CD1c-positive myeloid dendritic cell (primary cell): ENCODE measurements at regions not wholly inside any gene's neighbourhood (a gene's known extent, or its start where the extent isn't known, plus 50 kb on each side); places are given as distances from the start of the nearest gene placed in this dataset.

Source experiments
- DNase-seq: peaks from one replicate; pipeline ENCODE4 v3.0.0-alpha.2; 2016; ENCODE audit errors: extremely low spot score

DNA sequence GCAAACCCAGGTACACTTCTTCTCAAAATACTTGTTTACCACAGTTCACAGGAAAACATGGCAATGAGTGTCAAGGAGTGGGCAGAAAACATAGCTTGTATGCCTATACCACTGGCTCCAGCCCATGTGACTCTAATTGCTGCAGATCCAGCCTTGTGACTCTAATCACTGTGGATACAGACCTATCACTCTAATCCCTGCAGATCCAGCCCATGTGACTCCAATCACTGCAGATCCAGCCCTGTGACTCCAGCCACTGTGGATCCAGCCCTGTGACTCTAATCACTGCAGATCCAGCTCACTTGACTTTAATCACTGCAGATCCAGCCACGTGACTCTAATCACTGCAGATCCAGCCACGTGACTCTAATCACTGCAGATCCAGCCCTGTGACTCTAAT, 366.3 kb upstream of the IRX4 start:
- no peak for DNase-seq

DNA sequence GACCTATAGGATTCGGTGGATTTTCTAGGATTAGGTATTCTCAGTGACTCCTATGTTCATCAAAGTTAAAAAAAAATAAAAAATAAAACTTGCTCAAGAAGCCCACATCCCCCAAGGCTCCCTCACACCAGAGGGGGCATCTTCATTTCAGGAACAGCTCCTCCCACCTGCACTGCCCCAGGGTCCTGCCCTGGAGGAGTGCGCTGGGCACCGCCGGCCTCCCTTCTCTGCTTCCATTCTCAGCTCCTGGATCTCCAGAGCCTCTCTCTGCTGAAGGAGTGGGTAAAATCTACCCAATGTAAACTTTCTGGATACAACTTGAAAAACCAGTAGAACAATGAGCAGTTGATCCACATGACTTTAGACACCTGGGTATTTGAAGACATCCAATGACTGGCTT, 359.8 kb upstream of the IRX4 start:
- no peak for DNase-seq

DNA sequence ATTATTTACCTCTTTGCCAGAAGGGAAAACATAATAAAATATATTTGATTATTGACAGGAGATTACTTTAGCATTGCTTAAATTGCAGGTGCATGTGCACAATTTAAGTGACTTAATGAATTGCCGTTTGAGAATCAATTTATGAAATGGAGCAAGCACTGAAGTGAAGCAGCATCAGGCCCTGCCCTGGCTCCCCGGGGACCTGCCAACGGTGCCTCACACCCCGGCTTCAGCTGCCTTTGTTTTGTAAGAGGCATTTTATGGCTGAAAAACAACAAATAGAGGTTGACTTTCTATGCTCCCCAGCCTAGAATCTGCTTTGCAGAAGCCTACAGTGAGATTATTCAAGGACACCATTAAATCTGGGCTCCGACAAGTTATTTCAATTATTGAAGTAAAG, 359.1 kb upstream of the IRX4 start:
- DNase-seq, result no peak

DNA sequence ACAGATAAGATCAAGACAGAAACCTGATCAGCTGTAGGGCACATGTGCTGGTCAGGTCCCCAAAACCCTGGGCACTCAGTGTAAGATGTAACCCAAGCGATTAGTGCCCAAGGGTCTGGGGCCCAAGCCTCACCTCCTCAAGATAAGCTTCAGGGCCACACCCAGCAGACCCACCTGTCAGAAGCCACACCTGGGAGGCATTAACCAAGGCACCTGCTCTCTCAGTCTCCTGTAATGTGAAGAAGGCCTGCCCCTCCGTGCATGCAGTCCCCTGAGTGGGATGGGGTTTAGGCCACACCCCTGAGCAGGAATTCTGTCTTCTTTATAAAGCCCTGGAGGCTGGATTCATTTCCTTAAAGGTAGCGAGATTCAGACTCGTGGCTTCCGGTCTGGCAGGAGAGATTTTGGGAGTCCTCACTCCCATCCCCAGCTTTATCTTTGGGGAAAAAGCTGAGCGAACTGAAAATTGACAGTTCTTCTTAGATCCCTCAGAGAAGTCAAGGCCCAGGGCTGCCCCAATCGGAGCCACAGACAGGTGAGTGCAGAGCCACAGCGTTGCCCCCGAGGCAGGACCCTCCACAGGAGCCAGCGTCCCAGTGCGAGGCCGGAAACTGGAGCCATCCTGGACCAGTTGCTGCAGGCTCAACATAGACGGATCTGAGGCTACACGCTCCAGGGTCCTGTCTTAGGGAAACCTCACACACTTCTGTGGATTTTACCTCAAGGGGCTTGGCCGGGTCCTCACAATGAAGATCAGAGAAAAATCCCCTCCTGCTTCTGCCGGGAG, 357.6 kb upstream of the IRX4 start:
- DNase-seq, result no peak

DNA sequence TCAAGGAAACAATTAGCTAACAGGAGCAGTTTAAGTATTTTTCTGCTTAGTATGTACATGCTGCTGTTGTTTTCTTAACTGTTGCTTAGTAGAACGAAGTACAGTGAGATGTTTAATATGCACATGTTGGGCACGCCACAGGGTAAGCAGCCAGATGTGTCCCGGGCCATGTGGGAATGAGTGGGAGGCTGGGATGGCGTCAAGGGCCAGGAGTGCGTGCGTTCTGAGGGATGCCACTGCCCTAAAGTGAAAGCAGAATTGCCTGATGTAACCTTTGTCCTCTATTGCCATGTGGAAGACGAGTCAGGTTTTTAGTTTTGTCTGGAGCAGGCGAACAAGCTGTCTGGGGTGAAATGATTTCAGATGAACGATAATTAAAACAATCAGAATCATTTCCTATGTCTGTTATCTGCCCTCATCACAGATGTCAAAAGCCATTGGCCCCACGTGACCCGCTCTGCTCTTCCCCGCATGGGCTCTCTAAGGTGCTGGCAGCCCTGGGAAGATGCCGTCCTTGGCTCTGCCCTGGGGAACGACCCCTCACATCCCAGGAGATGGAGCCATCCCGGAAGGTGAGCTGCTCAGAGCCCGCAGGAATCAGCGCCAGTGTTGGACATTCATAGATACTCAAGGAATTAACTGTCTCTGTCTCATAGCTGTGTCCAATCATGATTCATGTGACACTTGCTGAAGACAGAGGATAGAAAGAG, 356.6 kb upstream of the IRX4 start:
- DNase-seq, result no peak

DNA sequence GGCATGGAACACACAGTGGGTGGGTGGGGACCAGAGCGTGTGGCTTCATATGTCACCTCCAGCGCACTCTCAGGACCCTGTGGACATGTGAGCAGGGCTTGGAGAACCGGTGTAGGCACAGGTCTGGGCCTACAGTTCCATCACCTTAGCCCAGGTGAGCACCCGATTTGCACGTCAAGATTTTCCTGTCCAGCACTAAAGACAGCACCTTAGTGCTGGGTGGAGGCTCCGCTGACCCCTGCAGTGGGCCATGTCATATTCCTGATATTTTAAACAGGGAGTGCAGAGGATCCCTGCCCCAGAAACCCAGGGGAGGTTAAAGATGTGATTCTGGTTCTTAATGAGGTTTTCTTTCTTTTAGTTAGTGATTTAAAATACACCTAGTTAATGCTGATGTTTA, 356.0 kb upstream of the IRX4 start:
- DNase-seq, result no peak

DNA sequence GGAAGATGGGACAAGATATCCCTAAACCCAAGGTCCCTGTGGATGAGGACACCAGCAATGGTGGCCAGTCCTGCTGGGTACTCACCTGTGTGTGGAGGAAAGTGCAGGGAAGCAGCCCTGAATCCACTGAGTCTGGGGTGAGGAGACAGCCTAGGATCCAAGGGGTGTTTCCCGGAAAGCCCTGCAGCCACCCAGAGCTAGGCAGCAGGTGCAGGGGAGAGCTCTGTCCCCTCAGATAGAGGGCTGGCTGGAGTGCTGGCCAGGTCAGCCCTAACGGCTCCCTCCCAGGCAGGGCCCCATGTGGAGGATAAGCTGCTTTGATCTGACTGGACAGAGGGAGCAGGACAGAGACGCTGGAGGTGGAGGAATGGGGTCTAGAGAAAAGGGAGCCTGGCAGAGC, 344.7 kb upstream of the IRX4 start:
- no peak for DNase-seq

DNA sequence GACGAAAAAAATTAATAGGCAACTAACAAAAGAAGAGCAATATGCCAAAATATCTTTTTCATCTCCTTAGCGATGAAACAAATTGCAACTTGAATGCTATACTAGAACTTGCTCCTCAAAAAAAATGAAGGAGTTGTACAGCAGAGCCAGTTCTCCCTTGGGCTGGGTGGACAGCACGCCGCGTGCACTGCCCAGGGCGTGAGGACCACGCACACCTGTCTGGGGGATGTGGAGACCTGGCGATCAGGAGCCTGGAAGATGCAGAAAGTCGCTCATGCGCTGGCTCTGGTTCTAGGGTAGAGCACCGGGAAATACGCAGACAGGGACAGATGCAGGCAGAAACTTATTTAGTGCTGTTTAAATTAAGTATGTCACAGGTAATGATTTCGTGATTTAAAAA, 342.0 kb upstream of the IRX4 start:
- no peak for DNase-seq

DNA sequence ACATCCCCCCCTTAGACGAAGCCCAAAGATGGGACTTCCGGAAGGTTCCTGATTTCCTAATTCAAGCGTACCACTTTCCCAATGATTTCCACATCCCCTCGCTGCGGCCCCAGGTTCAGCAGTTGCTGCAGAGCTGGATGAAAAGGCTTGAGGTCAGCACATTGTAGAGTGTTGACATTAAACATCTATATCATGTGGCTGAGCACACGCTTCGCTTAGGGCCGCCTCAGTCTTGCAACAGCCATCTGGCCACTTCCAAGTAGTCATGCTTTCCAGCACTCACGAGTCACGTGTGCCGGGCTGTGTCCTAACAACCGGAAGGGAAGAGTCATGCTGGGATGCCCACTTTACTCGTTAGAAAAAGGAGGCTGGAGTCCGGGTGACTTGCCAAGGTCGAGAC, 340.6 kb upstream of the IRX4 start:
- DNase-seq, result no peak

DNA sequence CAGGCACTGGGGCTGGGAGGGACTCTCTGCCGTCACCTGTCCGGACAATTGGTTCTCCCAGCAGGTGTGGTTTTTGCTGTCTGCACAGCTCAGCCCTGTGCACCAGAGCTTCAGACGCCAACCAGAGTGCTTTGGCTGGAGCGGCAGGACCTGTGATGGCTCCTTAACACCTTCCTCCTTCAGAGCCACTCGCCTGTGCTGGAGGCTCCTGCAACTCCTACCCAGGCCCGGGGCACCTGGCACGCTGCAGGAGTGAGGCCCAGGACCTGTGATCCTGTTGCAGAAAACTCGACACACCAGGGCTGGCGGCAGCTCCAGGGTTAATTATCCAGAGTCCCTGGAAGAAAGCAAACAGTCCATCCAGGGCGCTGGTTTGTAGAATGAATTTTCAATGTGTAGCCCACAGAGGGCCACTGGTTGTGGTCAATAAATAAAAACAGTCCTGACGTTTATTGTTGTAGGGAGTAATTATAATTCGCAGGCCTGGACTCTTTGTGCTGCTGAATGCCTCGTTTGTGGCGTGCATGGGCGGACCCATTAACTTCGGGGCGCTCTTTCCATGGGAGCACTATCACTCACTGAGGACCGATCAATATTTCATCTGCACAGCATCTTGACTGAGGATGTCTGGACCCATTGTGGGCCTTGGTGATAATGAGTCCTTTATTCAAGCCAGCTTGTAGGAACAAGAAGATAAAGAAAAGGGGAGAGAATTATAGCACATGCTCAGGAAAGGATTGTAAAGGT, 339.7 kb upstream of the IRX4 start:
- no peak for DNase-seq

DNA sequence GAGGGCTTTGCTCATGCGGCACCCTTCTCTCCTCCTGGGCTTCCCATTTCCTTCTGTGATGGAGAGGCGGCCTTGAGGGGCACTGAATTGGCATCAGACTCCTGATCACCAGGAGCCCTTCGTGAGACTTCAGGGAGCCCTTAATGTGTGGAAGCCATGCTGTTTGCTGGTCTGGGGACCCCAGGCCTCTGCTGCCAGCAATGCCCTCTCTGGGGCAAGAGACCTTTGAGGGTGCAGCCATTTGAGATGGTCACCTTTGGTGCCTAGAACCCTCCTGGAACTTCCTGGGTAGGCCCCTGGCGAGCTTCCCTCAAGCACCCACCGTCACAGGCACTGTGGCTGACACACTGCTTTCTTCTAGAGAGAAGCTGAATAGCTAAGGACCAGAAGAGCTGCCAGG, 338.7 kb upstream of the IRX4 start:
- DNase-seq, result no peak

DNA sequence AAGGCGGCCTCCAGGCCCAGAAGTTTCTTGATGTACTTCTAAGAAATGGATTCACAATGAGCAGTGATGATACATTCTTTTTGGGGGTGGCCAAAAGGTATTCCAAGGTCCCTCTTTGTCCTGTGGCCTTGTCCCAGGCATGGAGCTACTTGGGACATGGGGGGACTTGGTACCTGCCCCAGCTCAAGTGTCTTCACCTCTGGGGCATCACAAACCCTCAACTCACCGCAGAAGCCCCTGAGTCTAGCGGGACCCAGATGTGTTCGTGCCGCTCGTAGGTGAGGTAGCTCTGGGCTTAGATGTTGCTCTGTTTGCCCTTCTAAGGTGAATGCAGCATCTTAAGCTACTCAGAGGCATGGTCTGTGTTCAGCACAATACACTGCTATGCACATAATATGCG, 338.0 kb upstream of the IRX4 start:
- no peak for DNase-seq

DNA sequence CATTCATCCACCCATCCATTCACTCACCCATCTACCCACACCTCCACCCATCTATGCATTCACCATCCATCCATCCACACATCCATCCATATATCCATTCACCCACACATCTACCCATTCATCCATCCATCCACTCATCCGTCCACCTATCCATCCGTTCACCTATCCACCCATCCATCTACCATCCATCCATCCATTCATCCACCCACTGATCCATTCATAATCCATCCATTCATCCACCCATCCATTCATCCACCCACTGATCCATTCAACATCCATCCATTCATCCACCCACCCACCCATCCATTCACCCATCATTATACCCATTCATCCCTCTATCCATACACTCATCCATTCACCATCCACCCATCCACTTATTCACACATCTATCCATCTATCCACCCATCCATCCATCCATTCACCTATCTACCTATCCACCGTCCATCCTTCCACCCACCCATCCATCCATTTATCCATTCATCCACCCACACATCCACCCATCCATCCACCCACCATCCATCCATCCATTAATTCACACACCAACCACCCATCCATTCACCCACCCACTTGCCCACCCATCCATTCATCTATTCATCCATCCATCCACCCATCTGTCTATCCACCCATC, 336.5 kb upstream of the IRX4 start:
- DNase-seq, result no peak

DNA sequence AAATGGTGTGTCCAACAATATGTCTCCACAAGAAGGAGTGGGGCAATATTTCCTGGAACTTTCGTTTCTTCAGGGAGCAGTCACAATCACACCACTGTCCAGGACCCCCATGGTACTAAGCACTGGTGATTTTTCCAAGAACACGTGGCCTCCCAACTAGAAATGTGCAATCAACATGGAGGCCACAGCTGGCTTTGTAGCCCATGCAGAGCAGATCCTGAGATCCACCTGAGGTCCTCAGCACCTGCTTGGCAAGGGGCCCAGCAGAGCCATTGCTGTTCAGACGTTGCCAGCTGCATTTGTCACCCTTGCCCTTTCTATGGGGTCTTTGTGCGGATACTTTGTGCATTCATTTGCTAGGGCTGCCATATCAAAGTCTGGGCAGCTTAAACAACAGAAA, 334.5 kb upstream of the IRX4 start:
- DNase-seq, result no peak

DNA sequence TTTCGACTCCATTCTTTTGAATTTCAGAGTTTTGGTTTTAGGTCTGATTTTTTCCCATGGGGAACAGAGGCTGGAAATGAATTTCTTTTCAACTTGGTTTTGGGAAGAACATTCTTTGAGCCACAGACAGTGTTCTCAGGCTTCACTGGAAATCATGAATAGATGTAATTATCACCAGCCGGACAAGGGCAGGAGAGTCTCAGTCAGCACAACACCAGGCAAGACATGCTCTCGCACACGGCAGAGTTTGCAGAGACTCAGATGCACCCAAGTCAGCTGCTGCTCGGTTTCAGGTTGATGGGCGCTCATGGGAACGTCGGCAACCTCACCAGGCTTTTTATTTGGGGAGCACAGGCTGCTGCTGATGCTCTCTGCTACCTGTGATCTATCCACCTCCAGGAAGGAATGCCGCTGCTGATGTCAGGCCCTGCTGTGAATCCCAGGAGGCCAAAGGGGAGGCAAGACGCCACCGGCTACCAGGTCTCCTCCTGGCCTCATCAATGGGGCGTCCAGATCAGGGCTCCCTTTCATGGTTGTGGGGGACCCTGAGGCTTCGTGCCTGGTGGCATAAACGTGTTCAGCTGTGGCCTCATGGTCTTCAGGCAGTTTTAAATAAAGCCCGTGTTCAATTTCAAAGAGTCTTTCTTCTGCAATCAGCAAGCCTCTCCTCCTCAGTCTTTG, 332.3 kb upstream of the IRX4 start:
- no peak for DNase-seq

DNA sequence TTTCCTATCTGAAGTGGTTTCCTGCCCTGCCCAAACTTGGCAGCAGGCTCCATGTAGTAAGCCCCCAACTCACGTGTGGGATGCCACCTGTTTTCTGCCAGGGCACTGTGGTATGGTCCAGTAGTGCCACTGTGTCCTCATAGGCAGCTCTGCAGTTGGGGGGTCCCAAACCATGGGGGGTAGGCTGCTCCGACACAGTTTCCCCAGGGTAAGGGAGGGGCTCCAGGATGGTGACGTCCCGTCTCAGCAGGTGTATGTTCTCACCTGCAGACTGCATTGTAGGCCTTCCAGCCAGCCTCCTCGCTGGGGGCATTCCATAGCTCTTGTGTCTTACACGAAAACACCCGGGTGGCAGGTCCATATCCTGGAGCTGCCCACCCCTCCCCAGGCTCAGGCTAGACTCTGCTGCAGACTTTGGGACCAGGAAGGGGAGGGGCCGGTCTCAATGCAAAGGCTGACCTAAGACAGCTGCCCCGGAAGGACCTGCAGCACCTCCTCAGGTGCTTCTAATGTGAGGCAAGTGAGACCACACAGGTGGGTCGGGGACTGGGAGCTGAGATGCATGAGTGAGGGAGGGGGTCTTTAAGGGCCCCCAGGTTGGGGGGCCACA, 330.5 kb upstream of the IRX4 start:
- DNase-seq, result no peak

DNA sequence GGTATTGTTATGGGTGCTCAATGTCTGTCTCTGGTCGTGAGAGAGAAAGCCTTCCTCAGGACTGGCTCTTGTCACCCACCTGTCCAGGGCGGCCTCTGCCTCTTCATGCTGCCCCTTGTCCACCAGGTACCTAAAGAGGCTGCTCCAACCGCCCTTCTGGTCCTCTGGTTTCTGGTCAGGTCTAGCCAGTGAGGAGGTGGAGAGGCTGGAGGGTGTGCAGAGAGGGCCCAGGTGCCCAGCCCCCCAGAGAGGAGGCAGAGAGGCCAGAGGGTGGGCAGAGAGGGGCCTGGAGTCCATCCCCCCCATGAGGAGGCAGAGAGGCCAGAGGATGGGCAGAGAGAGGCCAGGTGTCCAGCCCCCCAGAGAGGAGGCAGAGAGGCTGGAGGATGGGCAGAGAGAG, 329.8 kb upstream of the IRX4 start:
- DNase-seq, result no peak

DNA sequence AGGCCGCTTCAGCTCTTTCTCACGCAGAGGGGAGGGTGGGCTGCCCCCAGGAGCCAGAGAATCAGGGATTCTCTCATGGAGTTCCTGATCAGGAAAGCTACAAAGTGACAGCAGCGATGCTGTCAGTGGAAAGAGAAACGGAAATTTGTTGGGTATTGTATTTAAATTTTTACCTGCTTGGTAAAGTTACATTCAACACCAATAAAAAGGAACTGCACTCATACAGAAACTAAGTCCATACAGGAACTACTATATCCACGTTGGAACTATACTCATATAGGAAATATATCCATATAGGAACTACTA, 325.5 kb upstream of the IRX4 start:
- DNase-seq, result no peak

DNA sequence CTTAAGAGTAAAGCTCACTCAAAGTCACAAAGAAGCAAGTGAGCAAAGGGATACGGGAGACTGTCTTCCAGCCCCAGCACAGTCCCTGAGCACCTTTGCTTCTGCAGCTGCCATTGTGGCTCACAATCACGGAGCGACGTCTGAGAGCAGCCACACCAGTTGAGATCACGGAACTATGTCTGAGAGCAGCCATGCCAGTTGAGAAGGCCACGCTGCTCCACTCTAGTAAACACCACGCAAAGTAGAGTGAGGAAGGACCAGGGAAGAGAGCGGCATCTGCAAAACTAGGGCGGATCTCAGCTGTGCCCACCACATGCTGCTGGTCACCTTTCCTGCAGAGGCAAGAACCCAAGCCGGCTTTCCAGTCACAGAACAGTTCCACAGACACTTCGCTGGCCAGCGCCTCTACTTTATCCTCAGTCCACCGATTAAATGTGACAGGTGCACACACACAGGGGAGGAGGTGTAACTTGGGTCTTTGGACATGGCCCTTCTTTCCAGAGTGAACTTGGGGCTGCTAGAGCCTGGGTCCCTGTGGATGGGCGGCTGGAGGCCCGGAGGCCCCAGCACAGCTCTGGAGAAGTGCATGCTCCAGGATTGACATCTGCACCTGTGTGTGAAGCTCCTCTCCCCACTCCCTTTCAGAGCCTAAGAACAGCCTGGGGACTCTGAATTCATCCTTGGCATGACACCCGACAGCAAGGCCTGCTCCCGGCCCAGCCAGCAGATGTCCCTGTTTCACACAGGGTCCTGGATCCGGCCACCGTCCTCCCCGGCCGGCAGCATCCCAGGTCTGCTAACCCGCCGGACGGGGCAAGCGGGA, 324.9 kb upstream of the IRX4 start:
- no peak for DNase-seq

DNA sequence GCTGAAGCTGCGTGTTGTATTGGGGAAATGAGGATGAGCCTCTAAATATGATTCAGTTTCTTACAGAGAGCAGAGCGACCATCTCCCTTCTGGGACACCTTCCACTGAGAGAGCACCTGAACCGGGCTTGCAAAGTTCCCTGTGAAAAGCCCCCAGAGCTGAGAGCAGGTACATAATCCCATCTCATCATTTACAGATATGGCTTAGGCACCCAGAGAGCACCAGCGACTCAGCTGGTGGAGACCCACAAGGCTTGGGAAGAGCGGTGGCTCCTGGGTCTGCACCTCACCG, 324.3 kb upstream of the IRX4 start:
- DNase-seq, result no peak
